ENCODE measurements at regions not wholly inside any gene's neighbourhood (a gene's known extent, or its start where the extent isn't known, plus 50 kb on each side); places are given as distances from the start of the nearest gene placed in this dataset.

- 64% methylated on average over 14 of the region's 14 CpGs for WGBS (ENCODE audit: low lambda C conversion rate, missing lambda C conversion rate)
- Histone ChIP-seq H3K9me2 (replicated peaks; ENCODE audit: insufficient read depth) (no peaks in the 10 kb centered on the region), H3K9me3 (ENCODE audit: low read depth) (no peaks in the 10 kb centered on the region), H3K27ac (peak overlapping the region; percentile 68), H3K36me3 (replicated peaks; ENCODE audit: insufficient read depth, low read depth) (no peaks in the 10 kb centered on the region), H3K27me3 (no peaks in the 10 kb centered on the region), H2AFZ (no peak overlapping the region), H3K4me3 (no peak overlapping the region), H4K20me1 (ENCODE audit: insufficient read depth, poor library complexity, severe bottlenecking) (no peaks in the 10 kb centered on the region), H3K4me2 (no peak overlapping the region), H3K79me2 (no peaks in the 10 kb centered on the region), H3K4me1 (ENCODE audit: insufficient read depth) (peaks cover 16% of the 10 kb centered on the region)
- TF ChIP-seq CTCF (IDR thresholded peaks at IDR 0.05; ENCODE audit: poor library complexity), result no peak
- peak; percentile 80 for DNase-seq (ENCODE audit: low spot score)
Observed at GRCh38 chr15:99442252-99442897, 123.4 kb upstream of the MEF2A start.

- H3K4me2 ChIP-seq, result no peak overlapping the region
Observed at GRCh38 chr15:99443056-99443756, 122.6 kb upstream of the MEF2A start.

GRCh38 chr15:99443768-99444446, 121.9 kb upstream of the MEF2A start:
- Histone ChIP-seq H3K9me3 (ENCODE audit: low read depth) (no peaks in the 10 kb centered on the region), H3K9me2 (replicated peaks; ENCODE audit: insufficient read depth) (no peaks in the 10 kb centered on the region), H3K36me3 (replicated peaks; ENCODE audit: insufficient read depth, low read depth) (no peaks in the 10 kb centered on the region), H4K20me1 (ENCODE audit: insufficient read depth, poor library complexity, severe bottlenecking) (no peaks in the 10 kb centered on the region), H2AFZ (no peak overlapping the region), H3K27ac (no peak overlapping the region), H3K4me1 (ENCODE audit: insufficient read depth) (peaks cover 16% of the 10 kb centered on the region), H3K4me3 (no peak overlapping the region), H3K27me3 (no peaks in the 10 kb centered on the region), H3K79me2 (no peaks in the 10 kb centered on the region), H3K4me2 (no peak overlapping the region)
- DNase-seq (ENCODE audit: low spot score), result no peak
- TF ChIP-seq EZH2phosphoT487 (IDR thresholded peaks at IDR 0.05; ENCODE audit: low read depth, severe bottlenecking, unreplicated experiment), result no peak
- no peak for TF ChIP-seq EZH2 (IDR thresholded peaks at IDR 0.05; ENCODE audit: borderline replicate concordance)
- no peak for TF ChIP-seq CTCF (IDR thresholded peaks at IDR 0.05; ENCODE audit: poor library complexity)
- WGBS (ENCODE audit: low lambda C conversion rate, missing lambda C conversion rate), result 93% methylated on average over 13 of the region's 13 CpGs

More at GRCh38 chr15:99443056-99443756, 122.6 kb upstream of the MEF2A start:
- Histone ChIP-seq H3K9me3 (ENCODE audit: low read depth) (no peaks in the 10 kb centered on the region), H2AFZ (no peak overlapping the region), H3K27ac (peak overlapping the region; percentile 68), H3K9me2 (replicated peaks; ENCODE audit: insufficient read depth) (no peaks in the 10 kb centered on the region), H4K20me1 (ENCODE audit: insufficient read depth, poor library complexity, severe bottlenecking) (no peaks in the 10 kb centered on the region), H3K27me3 (no peaks in the 10 kb centered on the region), H3K79me2 (no peaks in the 10 kb centered on the region), H3K4me1 (ENCODE audit: insufficient read depth) (peaks cover 16% of the 10 kb centered on the region), H3K36me3 (replicated peaks; ENCODE audit: insufficient read depth, low read depth) (no peaks in the 10 kb centered on the region), H3K4me3 (no peak overlapping the region)
- WGBS (ENCODE audit: low lambda C conversion rate, missing lambda C conversion rate), result 89% methylated on average over 10 of the region's 10 CpGs
- no peak for DNase-seq (ENCODE audit: low spot score)
- TF ChIP-seq EZH2 (IDR thresholded peaks at IDR 0.05; ENCODE audit: borderline replicate concordance), result no peak
- TF ChIP-seq EZH2phosphoT487 (IDR thresholded peaks at IDR 0.05; ENCODE audit: low read depth, severe bottlenecking, unreplicated experiment), result no peak
- TF ChIP-seq CTCF (IDR thresholded peaks at IDR 0.05; ENCODE audit: poor library complexity), result no peak
